ENCODE measurements at regions not wholly inside any gene's neighbourhood (a gene's known extent, or its start where the extent isn't known, plus 50 kb on each side); places are given as distances from the start of the nearest gene placed in this dataset.

DNA sequence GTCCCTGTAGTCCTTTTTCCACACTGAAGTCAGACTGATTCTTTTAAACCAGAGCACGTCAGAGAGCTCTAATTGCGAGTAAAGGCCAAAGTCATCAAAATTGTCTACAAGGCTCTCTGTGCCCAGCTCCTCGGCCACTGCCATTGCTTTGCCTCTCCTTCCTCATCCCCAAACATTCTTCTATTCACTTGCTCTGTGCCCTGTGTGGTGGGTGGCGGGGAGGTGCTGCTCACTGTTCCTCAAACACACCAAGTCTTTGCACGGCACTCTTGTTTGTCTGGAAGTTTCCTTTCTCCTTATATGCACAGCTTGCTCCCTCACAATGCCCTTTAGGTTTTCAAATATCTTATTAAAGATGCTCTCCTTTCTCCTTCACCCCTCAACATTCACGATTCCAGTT is 100.1 kb upstream of the FSHR start:
- no peak for DNase-seq (ENCODE audit: low read depth)

DNA sequence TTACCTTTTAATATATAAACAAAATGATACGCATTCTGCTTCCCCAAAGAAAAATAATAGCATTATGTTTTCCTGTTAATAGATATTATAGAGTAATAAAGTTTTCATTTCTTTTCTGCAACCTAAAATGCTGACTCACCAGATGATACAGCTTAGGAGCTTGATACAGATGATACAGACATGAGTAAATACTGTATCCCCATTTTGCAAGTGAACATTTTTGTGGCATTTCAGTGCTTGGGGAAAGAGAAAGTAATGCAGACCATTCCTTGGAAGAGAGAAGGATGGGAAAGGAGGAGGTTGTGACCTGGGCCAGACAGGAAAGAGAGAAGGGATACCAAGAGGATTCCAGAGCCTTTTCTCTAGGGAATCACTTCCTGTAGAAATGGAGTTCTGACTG is 97.5 kb upstream of the FSHR start:
- DNase-seq (ENCODE audit: low read depth), result no peak

DNA sequence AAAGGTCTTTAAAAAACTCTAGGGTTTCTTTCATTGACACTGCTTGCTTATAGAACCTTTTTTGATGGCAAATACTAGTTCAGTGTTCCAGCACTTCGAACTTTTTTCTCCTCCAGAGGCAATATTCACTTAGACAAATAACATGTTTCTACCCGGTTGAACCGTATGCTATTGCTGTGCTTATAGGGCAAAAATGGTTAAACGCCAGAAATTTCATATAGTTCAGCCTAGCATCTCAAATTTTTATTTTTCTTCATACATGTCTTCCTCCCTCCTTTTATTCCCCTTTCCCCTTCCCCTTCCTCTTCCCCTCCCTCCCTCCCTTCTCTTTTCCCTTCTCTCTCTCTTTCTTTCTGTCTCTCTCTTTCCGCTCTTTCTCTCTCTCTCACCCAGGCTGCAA is 96.9 kb upstream of the FSHR start:
- DNase-seq (ENCODE audit: low read depth), result no peak

DNA sequence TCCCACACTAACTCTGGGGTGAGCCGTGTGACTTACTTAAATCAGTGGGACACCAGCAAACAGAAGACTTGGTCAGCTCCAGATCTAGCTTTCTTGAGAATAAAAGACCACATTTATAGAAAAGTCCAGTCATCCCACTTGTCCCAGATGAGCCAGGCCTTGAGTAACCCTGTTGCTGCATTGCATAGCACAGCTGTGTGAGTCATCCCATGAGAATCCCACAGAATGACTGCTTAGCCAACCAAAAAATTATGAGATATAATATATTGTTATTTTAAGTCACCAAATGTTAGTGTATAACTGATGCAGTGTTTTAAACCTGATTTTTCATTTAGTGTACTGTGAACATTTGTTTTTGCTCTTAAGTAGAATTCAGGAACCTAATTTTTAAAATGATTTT is 94.2 kb upstream of the FSHR start:
- DNase-seq (ENCODE audit: low read depth), result no peak

DNA sequence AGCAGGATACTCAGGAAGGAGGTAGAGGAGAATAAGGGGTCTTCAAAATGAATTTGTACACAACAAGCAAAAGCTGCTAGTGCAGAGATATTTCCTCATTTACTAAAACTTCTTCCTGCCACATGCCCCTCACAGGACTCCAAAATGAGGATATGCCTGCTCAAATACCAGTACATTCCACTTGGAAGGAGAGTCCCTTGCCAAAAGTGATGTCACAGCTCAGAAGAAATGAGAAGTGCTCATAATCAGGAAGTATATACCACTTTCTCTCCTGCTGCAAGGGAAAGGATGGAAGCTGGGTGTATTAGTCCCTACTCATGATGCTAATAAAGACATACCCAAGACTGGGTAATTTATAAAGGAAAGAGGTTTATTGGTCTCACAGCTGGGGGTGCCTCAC is 87.7 kb upstream of the FSHR start:
- no peak for DNase-seq (ENCODE audit: low read depth)

DNA sequence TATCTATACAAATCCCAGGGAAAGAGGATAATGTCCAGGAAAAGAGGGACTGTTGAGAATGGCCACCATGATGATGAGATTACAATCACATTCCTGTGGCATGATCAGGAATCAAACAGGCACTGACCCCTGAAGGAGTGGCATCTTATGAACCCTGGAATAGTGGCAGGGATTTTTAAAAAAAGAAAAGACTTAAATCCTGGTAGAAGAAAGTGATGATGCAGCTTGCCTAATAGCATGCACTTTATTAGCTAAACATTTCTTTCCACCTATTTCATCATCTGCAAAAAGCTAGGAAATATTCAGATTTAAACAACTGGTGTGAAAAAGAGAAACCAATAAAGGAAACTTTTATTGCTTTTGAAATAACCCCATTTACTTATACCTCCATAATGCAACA is 87.2 kb upstream of the FSHR start:
- no peak for DNase-seq (ENCODE audit: low read depth)

DNA sequence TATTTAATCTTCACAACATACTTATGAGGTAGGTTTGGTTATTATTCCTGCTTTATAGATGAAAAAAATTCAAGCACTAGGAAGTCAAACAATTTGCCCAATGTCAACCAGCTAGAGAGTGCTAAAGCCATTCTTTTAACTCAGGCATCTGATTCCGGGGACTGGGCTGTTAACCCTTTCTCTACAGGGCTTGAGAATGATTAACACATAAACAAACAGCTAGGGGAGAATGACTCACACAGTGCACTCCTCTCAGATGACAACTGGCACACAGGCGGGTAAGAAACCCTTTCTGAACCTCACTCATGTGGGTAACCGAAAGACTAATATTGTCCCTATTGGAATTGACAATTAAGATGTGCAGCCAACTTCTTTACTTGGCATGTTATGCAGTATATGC is 86.3 kb upstream of the FSHR start:
- no peak for DNase-seq (ENCODE audit: low read depth)

DNA sequence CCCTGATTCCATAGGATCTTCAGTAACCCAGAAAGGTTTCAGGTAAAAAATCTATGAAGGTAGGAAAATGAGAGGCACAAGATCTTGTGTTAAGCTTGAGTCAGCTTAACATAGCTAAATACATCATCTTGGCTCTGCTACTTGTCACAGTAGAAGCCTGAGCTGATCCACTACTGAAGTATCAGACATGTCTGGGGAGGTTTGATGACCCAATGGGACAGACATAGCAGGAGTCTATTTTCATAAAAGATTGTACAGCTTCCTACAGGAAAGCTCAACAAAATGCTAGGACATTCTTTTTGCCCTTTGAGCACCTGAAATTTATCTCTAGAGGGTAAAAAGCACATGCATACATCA is 84.3 kb upstream of the FSHR start:
- DNase-seq (ENCODE audit: low read depth), result no peak

DNA sequence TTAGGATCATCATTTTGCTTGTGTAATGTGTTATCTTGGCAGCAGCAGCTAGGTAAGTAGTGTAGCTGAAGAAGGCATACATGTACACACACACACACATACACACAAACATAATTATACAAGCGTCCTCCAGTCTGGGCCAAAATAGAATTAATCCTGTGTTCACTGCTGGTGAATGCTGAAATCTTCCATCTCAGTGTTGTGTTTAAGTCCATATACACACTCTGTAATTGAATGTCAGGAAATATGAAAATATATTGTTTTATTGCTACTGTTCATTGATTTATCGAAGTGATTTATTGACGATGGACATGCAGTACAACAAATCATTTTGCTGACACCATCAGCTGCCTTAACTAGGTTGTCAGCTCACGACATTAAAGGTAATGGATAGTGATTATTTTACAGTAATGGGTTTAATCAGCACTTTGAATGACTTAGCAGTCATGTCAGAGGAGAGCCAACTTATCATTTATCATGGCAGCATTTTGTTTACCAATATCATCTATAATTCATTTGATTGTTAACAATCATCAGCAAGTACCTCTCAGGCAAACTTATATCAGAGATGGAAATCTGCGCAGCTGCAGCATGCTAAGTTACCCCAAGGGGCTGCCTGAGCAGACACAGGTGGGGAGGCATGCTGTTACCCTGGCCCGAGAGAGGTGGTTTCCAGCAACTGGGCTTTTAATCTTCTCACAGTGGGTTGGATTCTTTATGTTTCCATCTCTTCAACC is 83.7 kb upstream of the FSHR start:
- no peak for DNase-seq (ENCODE audit: low read depth)

DNA sequence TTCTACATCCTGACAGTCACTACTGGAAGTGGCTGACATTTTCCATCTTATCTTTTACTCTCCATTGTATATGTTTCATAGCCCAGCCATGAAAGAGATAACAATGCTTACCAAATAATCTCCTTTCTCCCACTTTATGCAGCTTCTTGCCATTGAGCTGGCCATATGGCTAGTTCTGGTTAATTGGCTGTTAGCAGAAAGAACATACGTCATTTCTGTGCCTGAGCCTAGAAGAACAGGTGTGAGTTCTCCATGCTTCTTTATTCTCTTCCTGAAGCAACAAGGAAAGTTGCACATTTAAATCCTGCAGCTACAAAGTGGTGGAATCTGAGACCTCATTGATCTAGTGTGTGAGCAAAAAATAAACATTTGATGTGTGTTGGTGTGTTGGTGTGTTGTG is 82.0 kb upstream of the FSHR start:
- DNase-seq (ENCODE audit: low read depth), result no peak

DNA sequence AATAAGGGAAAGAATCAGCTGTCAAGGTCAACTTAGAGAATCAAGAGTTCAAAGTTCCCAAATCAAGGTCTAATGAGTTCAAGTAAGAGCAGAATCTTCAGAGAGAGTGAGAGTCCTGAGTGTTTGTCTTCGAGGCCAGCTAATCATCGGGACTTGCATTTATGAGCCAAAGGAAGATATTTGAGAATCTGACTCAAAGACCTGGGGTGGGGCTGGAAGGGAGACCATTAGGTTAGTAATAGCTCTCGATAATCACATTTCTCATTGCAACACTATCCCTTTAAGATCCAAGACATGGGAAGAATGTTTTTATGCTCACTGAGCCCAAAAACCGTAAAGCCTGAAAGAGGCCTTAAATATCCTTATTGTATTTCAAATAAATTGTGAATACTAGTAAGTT is 72.0 kb upstream of the FSHR start:
- DNase-seq (ENCODE audit: low read depth), result no peak

DNA sequence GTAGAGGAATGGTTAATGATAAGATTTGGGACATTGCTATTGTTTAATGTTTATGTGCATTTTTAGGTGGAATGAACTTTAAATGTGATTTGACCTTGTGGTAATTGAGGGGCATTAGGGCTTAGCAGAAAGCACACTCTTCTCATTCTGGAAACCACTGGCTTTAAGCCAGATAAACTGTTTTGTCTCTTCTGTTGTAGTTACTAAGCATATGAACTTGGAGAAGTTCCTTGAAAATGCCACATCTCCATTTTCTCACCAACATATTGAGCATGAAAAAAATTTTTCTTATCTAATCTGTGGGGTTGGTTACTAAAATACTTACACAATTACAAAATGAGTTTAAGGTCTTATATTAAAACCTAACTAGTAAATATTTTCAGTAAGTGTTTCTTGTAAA is 70.8 kb upstream of the FSHR start:
- DNase-seq (ENCODE audit: low read depth), result no peak

DNA sequence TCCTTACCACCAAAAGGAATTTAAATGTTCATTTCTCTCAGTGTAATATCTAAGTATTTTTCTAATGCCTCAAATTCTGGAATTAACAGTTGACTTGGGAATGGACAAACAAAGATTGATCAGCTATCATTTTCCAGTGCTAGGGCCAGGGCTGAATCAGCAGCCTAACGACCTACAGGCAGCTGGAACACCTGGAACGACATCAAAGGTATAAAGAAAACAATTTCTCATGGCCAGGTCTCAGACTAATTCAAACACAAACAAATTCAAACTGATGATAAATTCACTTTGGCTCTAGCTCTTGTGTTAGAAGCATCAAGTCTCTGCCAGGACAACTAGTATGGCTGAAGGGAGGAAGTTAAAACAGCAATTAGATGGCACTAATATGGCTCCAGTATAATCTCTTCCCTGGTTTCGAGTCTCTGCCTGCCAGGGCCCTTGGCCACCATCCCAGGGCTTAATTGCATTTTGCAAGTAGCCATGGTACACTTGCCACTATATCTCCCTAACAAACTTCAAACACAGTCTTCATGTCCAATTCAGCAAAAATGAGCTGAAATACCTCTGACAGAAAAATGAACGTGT is 70.2 kb upstream of the FSHR start:
- no peak for DNase-seq (ENCODE audit: low read depth)

DNA sequence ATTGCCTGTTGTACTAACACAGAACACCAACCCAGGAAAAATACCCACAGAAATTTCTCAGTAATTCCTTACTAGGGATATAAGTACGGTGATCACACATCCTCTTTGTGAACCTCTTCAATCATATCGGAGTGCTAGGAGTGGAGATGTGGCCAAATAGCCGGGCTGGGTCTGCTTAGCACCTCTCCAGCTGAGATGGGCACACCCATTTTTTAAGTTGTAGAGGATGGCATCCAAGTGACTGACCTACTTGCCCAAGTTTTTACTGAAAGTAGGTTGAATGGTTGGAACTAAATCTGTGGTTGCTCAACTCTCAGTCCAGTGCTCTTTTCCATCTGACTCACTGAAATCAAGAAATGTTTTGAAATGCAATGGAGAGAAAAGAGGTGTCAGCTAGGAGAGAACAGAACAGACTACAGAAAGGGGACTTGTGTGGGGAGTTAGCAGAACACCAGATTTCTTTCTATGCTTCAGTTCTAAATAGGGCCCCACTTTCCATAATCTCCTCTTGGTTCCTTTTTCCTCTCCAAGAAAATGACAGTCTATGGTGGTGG is 68.7 kb upstream of the FSHR start:
- DNase-seq (ENCODE audit: low read depth), result no peak

DNA sequence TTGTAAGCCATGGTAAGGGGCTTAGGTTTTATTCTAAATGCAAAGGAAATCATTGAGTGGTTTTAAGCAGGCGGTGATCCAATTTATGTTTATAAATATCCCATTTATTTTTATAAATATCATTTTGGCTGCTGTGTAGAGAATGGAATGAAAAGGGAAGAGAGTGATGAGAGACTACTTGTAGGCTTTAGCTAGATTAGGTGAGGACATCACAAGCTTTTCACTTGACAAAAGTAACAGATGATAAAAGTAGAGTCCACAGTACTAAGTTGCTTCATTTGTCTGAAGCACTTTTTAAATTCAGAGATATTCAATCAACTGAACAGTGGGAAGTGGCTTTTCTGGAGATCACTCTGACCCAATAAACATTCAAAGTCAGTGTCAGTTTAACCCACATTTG is 65.4 kb upstream of the FSHR start:
- DNase-seq (ENCODE audit: low read depth), result no peak

DNA sequence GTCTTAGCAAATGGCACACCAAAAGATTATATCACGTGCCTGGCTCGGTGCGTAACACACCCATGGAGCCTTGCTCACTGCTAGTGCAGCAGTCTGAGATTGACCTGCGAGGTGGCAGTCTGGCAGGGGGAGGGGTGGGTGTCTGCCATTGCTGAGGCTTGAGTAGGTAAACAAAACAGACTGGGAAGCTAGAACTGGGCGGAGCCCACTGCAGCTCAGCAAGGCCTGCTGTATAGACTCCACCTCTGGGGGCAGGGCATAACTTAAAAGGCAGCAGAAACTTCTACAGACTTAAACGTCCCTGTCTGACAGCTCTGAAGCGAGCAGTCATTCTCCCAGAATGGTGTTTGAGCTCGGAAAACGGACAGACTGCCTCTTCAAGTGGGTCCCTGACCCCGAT is 55.9 kb upstream of the FSHR start:
- no peak for DNase-seq (ENCODE audit: low read depth)

DNA sequence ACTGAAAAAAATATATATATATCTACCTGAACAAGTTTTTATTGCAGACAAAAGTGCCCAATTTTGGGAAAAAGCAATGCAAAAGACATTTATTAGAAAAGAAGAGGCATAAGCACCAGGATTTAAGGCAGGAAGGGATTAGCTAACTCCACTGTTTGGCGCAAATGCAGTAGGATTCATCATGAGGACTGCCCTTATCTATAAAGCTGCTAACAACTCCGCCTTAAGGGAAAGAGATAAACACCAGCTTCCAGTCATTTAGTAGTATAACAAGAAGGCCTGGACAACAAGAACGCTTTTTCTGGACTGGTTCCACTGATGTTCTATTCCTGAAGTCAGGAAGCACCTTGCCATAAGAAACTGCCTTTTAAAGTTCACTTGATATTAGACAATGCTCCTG is 52.9 kb upstream of the FSHR start:
- DNase-seq (ENCODE audit: low read depth), result no peak
